A673 (cell line): ENCODE measurements at regions not wholly inside any gene's neighbourhood (a gene's known extent, or its start where the extent isn't known, plus 50 kb on each side); places are given as distances from the start of the nearest gene placed in this dataset.

Experiments used
- BruUV-seq: library from RNA; stranded (reverse); fragments of 400-500 nt; replicated peaks from 2 replicates; lab custom pipeline; 2021; lab: Mats Ljungman, UMichigan
- CTCF ChIA-PET: fragments of 300-600 bp; sonication (Branson Sonifier 250); formaldehyde crosslinking; loops from one replicate; lab custom pipeline; 2022; ENCODE audit warnings: antibody characterized with exemption; lab: Charles Lee
- POLR2A ChIA-PET: fragments of 300-600 bp; sonication (Branson Sonifier 250); formaldehyde crosslinking; loops from one replicate; lab custom pipeline; 2022; ENCODE audit warnings: antibody characterized with exemption; ENCODE audit not compliant: low non-redundant PET; lab: Charles Lee
- DNase-seq: peaks from one replicate; pipeline ENCODE4 v3.0.0-alpha.2; 2015; ENCODE audit warnings: low spot score
- H3K27ac ChIP-seq: fragments of 200-600 bp; sonication (generic); 2 replicates; pipeline ENCODE4 v1.5.1; 2016; ENCODE audit warnings: mixed run types, low read depth, mild to moderate bottlenecking, mixed read lengths, antibody characterized with exemption, low read length; ENCODE audit not compliant: poor library complexity, severe bottlenecking
- H3K27me3 ChIP-seq: fragments of 200-600 bp; sonication (generic); replicated peaks from 2 replicates; pipeline ENCODE4 v1.6.1; 2017; ENCODE audit warnings: mixed run types, low read depth, mild to moderate bottlenecking, mixed read lengths, antibody characterized with exemption, low read length; ENCODE audit not compliant: insufficient read depth, poor library complexity
- H3K36me3 ChIP-seq: fragments of 200-600 bp; sonication (generic); 2 replicates; pipeline ENCODE4 v1.6.1; 2016; ENCODE audit warnings: mixed run types, mild to moderate bottlenecking, mixed read lengths, antibody characterized with exemption, low read length; ENCODE audit not compliant: insufficient read depth, poor library complexity, severe bottlenecking
- H3K4me1 ChIP-seq: fragments of 200-600 bp; sonication (generic); 2 replicates; pipeline ENCODE4 v1.6.1; 2017; ENCODE audit warnings: mixed run types, mild to moderate bottlenecking, mixed read lengths, antibody characterized with exemption, low read length; ENCODE audit not compliant: insufficient read depth, poor library complexity, severe bottlenecking
- H3K4me3 ChIP-seq: fragments of 200-600 bp; sonication (generic); 2 replicates; pipeline ENCODE4 v1.5.1; 2016; ENCODE audit warnings: low read depth, mixed run types, mild to moderate bottlenecking, mixed read lengths, low read length; ENCODE audit not compliant: poor library complexity, severe bottlenecking
- H3K9me3 ChIP-seq: fragments of 200-600 bp; sonication (generic); 2 replicates; pipeline ENCODE4 v1.6.1; 2016; ENCODE audit warnings: mixed run types, low read depth, mild to moderate bottlenecking, mixed read lengths, antibody characterized with exemption, low read length; ENCODE audit not compliant: poor library complexity, severe bottlenecking
- EZH2 ChIP-seq: fragments of 200-600 bp; sonication (generic); IDR thresholded peaks from 2 replicates; pipeline ENCODE4 v1.6.1; 2017; ENCODE audit warnings: borderline replicate concordance, low read depth, mild to moderate bottlenecking, mixed read lengths, antibody characterized with exemption, low read length; ENCODE audit not compliant: poor library complexity, severe bottlenecking
- intact Hi-C: fragments of 100-400 bp; cut with micrococcal nuclease; formaldehyde crosslinking; loops from one replicate; pipeline ENCODE4 v1.10.0; 2022; ENCODE audit not compliant: unreplicated experiment
- TF ChIP-seq, protein P1 (sequence below): fragments of 300-800, 200-600 bp; sonication (generic); conservative IDR thresholded peaks from 2 replicates; pipeline ENCODE4 v1.5.1; 2017; ENCODE audit warnings: low read depth, mild to moderate bottlenecking, antibody characterized with exemption, low read length, moderate library complexity, mixed read lengths

DNA sequence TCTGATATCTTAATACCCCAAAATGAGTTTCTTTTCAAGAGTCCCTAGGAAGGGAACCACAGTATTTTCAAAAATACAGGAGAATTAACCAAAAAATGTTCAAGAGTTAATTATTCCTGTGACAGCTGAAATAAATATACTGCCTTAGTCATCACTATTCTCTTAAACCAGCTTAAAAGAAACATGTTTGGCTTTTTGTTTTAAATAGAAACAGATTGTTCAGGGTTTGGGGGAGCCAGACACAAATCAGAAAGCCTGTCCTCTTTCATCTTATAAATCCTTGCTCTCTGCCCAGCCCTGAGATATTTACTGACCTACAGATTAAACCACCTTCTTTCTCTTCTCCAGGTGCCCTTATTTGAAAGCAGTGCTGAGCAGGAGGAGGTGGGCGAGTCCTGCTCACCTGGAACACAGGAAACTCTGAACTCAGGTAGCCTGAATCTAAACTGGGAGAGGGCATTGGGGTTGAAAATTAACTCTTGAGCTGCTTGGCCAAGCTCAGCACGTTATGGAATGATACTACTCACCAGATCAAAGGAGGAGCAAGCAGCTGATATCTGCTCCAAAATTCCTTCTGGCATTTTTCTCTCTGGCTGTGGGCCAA lies 84.1 kb upstream of the SPRED1 start:
- TF ChIP-seq, protein P1, sequence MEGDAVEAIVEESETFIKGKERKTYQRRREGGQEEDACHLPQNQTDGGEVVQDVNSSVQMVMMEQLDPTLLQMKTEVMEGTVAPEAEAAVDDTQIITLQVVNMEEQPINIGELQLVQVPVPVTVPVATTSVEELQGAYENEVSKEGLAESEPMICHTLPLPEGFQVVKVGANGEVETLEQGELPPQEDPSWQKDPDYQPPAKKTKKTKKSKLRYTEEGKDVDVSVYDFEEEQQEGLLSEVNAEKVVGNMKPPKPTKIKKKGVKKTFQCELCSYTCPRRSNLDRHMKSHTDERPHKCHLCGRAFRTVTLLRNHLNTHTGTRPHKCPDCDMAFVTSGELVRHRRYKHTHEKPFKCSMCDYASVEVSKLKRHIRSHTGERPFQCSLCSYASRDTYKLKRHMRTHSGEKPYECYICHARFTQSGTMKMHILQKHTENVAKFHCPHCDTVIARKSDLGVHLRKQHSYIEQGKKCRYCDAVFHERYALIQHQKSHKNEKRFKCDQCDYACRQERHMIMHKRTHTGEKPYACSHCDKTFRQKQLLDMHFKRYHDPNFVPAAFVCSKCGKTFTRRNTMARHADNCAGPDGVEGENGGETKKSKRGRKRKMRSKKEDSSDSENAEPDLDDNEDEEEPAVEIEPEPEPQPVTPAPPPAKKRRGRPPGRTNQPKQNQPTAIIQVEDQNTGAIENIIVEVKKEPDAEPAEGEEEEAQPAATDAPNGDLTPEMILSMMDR: no peak
- no peak for TF ChIP-seq EZH2
- intact Hi-C loops: no loop called here
- Histone ChIP-seq H3K9me3 (no peaks in the 10 kb centered on the region), H3K4me1 (no peaks in the 10 kb centered on the region), H3K27me3 (peaks cover 8% of the 10 kb centered on the region), H3K27ac (no peak overlapping the region), H3K4me3 (no peak overlapping the region), H3K36me3 (no peaks in the 10 kb centered on the region)
- ChIA-PET CTCF (no interaction called here), POLR2A (no interaction called here)
- DNase-seq: no peak
- no TSS peak for BruUV-seq

DNA sequence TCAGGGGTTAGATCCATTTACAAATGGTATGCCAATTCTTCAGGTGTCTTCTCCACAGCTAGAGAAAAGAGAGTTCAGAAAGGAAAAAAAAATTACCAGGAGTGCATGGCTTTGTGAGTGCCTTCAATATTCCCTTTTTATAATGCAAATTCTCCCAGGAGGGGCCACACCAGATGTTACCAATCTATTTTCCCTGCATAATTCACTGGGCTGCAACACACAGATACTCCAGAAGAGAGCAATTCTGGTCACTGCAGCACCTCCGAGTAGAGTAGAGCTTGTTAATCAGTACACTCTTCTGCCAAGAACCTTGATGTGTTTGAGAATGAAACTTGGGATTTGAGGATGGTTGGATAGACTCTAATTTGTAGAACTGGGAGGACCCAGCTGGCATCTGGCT lies 80.7 kb upstream of the SPRED1 start:
- no TSS peak for BruUV-seq
- Histone ChIP-seq H3K27ac (no peak overlapping the region), H3K4me3 (no peak overlapping the region), H3K9me3 (no peaks in the 10 kb centered on the region), H3K4me1 (peaks cover 2% of the 10 kb centered on the region), H3K27me3 (no peaks in the 10 kb centered on the region), H3K36me3 (no peaks in the 10 kb centered on the region)
- no peak for DNase-seq
- POLR2A ChIA-PET: interaction anchor here (0.6 kb wide), 1 partner anchor 586 kb away, joined by 3 read pairs; no protein-coding TSS in a partner anchor
- intact Hi-C loops: no loop called here
- no peak for TF ChIP-seq EZH2
- TF ChIP-seq, protein P1: no peak
- CTCF ChIA-PET: no interaction called here

DNA sequence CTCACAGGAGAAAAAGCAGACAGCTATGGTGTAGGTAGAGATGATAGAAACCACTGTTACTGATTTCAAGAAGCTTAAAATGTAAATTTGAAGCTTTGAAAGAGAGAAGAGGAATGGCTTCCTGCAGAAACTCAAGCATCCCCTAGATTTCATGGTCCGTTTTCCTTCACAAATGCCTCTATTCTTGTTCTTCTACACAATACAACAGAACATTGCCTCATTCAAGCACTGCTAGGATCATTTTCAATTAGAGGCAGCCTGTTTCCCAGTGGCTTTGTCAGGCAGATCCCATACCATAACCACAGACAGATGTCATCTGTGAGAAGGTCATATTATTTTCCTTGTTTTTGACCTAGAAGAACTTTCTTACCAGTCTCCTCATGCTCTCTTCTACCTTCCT lies 77.9 kb upstream of the SPRED1 start:
- POLR2A ChIA-PET: no interaction called here
- BruUV-seq: no TSS peak
- CTCF ChIA-PET: no interaction called here
- Histone ChIP-seq H3K36me3 (no peaks in the 10 kb centered on the region), H3K27ac (no peak overlapping the region), H3K4me3 (no peak overlapping the region), H3K27me3 (no peaks in the 10 kb centered on the region), H3K9me3 (no peaks in the 10 kb centered on the region), H3K4me1 (peaks cover 2% of the 10 kb centered on the region)
- TF ChIP-seq, protein P1: no peak
- no peak for TF ChIP-seq EZH2
- intact Hi-C loops: no loop called here
- DNase-seq: no peak
